Heart right ventricle (tissue), 16 donors: ENCODE measurements at regions not wholly inside any gene's neighbourhood (a gene's known extent, or its start where the extent isn't known, plus 50 kb on each side); places are given as distances from the start of the nearest gene placed in this dataset.

Experiments
- ATAC-seq, 8 donors: fragments of 200-7000 bp; cut with Tn5 transposase; one replicate each; pipeline ENCODE4 v1.9.1; 2020; ENCODE audit warnings: mild to moderate bottlenecking in 8 of 8, moderate library complexity in 8 of 8, moderate number of reproducible peaks in 1 of 8
- DNase-seq, 2 donors: peaks; one replicate each; pipeline ENCODE4 v3.0.0-alpha.2; 2020
- H3K27ac ChIP-seq, 10 donors: fragments of 200-600 bp; sonication (generic) in 2 of 10; one replicate each; pipeline versions ENCODE4 v1.5.0 to v1.8.0; 2020 to 2022; ENCODE audit warnings: mild to moderate bottlenecking in 3 of 10
- H3K27me3 ChIP-seq, 7 donors: fragments of 200-600 bp; one replicate each; pipeline ENCODE4 v1.8.0; 2021 to 2022; ENCODE audit warnings: mild to moderate bottlenecking in 2 of 7
- H3K36me3 ChIP-seq, 9 donors: fragments of 200-600 bp; sonication (generic) in 1 of 9; one replicate each; pipeline versions ENCODE4 v1.5.0 to v1.8.0; 2020 to 2022; ENCODE audit warnings: mild to moderate bottlenecking in 2 of 9
- H3K4me1 ChIP-seq, 9 donors: fragments of 200-600 bp; sonication (generic) in 1 of 9; one replicate each; pipeline versions ENCODE4 v1.5.0 to v1.8.0; 2020 to 2022; ENCODE audit warnings: mild to moderate bottlenecking in 4 of 9
- H3K4me3 ChIP-seq, 10 donors: fragments of 200-600 bp; sonication (generic) in 2 of 10; one replicate each; pipeline versions ENCODE4 v1.5.0 to v1.8.0; 2020 to 2022; ENCODE audit warnings: mild to moderate bottlenecking in 7 of 10, moderate library complexity in 2 of 10
- H3K9me3 ChIP-seq, 11 donors: fragments of 200-600 bp in 10 of 11; sonication (generic) in 2 of 11; one replicate each; pipeline versions ENCODE4 v1.5.0 to v1.8.0; 2013 to 2022; ENCODE audit warnings: mild to moderate bottlenecking in 2 of 11, control low read depth in 1 of 11, moderate library complexity in 1 of 11
- CTCF ChIP-seq, 9 donors: fragments of 200-600 bp; sonication (generic) in 2 of 9; IDR thresholded peaks; one replicate each; pipeline versions ENCODE4 v1.5.0 to v1.8.0; 2021 to 2022; ENCODE audit warnings: antibody characterized with exemption in 9 of 9, mild to moderate bottlenecking in 5 of 9, moderate library complexity in 1 of 9
- WGBS, 2 donors: extraction: QIAGEN DNeasy Blood & Tissue Kit; methylation state at CpG; one replicate each; pipeline ENCODE4 v1.1.7; 2013; ENCODE audit warnings: inconsistent platforms in 1 of 2; 5-methylcytosine and 5-hydroxymethylcytosine counted together
- intact Hi-C, 10 donors: fragments of 100-400 bp; cut with DNase I; formaldehyde crosslinking; loops; one replicate each; pipeline versions ENCODE4 v1.11.1 to v1.14.2; 2022
- donor health status: Arrhythmogenic right ventricular cardiomyopathy.
- donor health status: ischemic (EF 13 %, LVEDD 7.1; RV severe dilation, severe dysfunction).
- donor health status: healthy with polysubstance abuse.
- donor health status: DM: no; HTN: yes; CAD: no.
- donor health status: DM: no; HTN: no; CAD: no.
- donor health status: ischemic (EF 25% LVEDD 6.9; RV normal size, moderate dysfunction).
- donor health status: ischemic (EF 25% LVEDD 5.7; RV mildly dilated, moderate dysfunction).
- donor health status: healthy.
- donor health status: DM: yes; HTN: yes; CAD: no.
- donor health status: Ischemic cardiomyopathy.
- donor health status: ischemic (EF 35%, LVEDD 5.7; RV mildly dilated, moderate dysfunction).
- donor health status: nonischemic (EF 11% LVEDD 7.7; RV severe dilation, severe dysfunction).
- donor health status: DM: yes; HTN: yes; CAD: no.
- donor health status: PGD.
- donor health status: ischemic (EF 29% LVEDD 5.4; RV normal size, mild dysfunction).
- donor health status: nonischemic (EF 23%, LVEDD 6.1; RV moderate dilation, normal function).

- intact Hi-C loops: no loop called here
- no peak for TF ChIP-seq CTCF (IDR thresholded peaks at IDR 0.05)
- Histone ChIP-seq H3K9me3 (no peaks in the 10 kb centered on the region), H3K27me3 (peaks cover 0 to 7% (median 0%) of the 10 kb centered on the region in 7 donors), H3K27ac (no peak overlapping the region), H3K4me1 (no peaks in the 10 kb centered on the region), H3K4me3 (no peak overlapping the region), H3K36me3 (no peaks in the 10 kb centered on the region)
- WGBS, 2 donors: 65% methylated on average over 2 of the region's 2 CpGs
- ATAC-seq (no peak), DNase-seq (no peak)
Observed at GRCh38 chr3:17980863-17981262, 238.4 kb upstream of the TBC1D5 start.

GRCh38 chr3:17979911-17980310 is 237.5 kb upstream of the TBC1D5 start:
- intact Hi-C loops: no loop called here
- H3K4me3 ChIP-seq: no peak overlapping the region
- 58% methylated on average over 3 of the region's 3 CpGs for WGBS, 2 donors
- DNase-seq: no peak
- H3K9me3 ChIP-seq: no peaks in the 10 kb centered on the region
- TF ChIP-seq CTCF (IDR thresholded peaks at IDR 0.05): no peak
- no peaks in the 10 kb centered on the region for H3K4me1 ChIP-seq
- H3K27me3 ChIP-seq: peaks cover 0 to 7% (median 0%) of the 10 kb centered on the region in 7 donors
- no peak overlapping the region for H3K27ac ChIP-seq
- ATAC-seq: no peak
- no peaks in the 10 kb centered on the region for H3K36me3 ChIP-seq

- ATAC-seq (peak in 1 of 8 donors; percentile 8), DNase-seq (no peak)
- WGBS, 2 donors: 47 to 48% methylated on average over 2 of the region's 2 CpGs
- Histone ChIP-seq H3K4me3 (no peak overlapping the region), H3K4me1 (no peaks in the 10 kb centered on the region), H3K27me3 (peaks cover 0 to 5% (median 0%) of the 10 kb centered on the region in 7 donors), H3K36me3 (no peaks in the 10 kb centered on the region), H3K9me3 (no peaks in the 10 kb centered on the region), H3K27ac (no peak overlapping the region)
- peak in 4 of 9 donors; percentile 6 to 25 (median 14) for TF ChIP-seq CTCF (IDR thresholded peaks at IDR 0.05)
- intact Hi-C loops: no loop called here
Observed at GRCh38 chr3:17979252-17979651, 236.8 kb upstream of the TBC1D5 start.

- Histone ChIP-seq H3K9me3 (no peaks in the 10 kb centered on the region), H3K27ac (no peak overlapping the region), H3K4me1 (no peaks in the 10 kb centered on the region), H3K4me3 (no peak overlapping the region), H3K27me3 (no peaks in the 10 kb centered on the region), H3K36me3 (no peaks in the 10 kb centered on the region)
- WGBS, 2 donors: 90 to 94% methylated on average over 1 of the region's 1 CpG
- TF ChIP-seq CTCF (IDR thresholded peaks at IDR 0.05): peak in 2 of 9 donors; percentile 17 to 19
- intact Hi-C loops: no loop called here
- no peak for ATAC-seq
- no peak for DNase-seq
Observed at GRCh38 chr3:17974206-17974841, 231.9 kb upstream of the TBC1D5 start.
